Stimulated activated CD8-positive, alpha-beta memory T cell treated with anti-CD3 and anti-CD28 coated beads, Interleukin-15, amount 100 ng/mL, for 48 hours (primary cell): ENCODE measurements at regions not wholly inside any gene's neighbourhood (a gene's known extent, or its start where the extent isn't known, plus 50 kb on each side); places are given as distances from the start of the nearest gene placed in this dataset.
"Not testable (repeated sequence)": the region's sequence is repeated elsewhere in the genome, so short reads cannot be mapped to it uniquely, and the experiment has no call there.

Source experiments
- DNase-seq, 2 donors: peaks; one replicate each; pipeline ENCODE4 v3.0.0-alpha.2; 2020; ENCODE audit warnings: low read depth in 2 of 2

- peak; percentile 47 to 55 for DNase-seq
These were observed 172.7 kb upstream of the OR4E1 start for GRCh38 chr14:21846227-21846885.

DNA sequence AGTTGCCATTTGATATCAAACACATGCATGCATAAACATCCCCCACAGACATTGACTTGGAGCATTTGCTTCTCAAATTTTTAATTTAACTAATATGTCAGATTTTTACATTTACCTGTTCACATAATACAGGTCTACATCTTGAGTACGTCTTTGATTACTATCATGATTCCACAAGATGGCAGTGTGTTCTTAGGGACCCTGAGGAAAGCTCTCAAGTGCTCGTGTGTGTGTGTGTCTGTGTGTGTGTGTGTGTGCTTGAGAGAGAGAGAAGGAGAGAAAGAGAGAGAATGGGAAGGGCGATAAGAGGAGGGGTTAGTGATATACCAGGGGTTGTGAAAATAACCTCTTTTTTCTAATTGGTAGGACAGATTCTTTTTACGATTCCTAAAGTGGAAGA is 167.1 kb upstream of the OR4E1 start:
- no peak for DNase-seq

DNA sequence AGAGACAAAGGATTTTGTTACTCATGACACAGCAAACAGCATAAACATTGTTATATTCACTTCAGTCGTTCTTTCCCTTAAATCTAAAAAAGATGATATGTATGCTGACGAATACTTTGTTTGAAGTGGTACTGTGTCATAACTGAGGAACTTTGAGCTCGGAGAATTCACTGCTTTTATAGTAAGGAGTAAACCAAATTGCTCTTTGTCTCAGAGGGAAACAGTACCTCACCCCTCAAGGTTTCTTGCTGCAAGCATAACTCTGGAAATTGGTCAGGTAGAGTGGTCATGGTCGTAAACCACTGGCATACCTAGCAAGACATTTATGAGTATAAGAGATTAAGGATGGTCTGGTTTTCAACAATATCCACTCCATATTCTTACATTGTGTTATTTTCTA is 160.2 kb upstream of the OR4E1 start:
- no peak for DNase-seq

GRCh38 chr14:21825845-21826244 is 152.2 kb upstream of the OR4E1 start:
- DNase-seq = no peak

GRCh38 chr14:21825149-21825743 is 151.6 kb upstream of the OR4E1 start:
- peak; percentile 18 to 19 for DNase-seq

GRCh38 chr14:21822109-21822508 is 148.5 kb upstream of the OR4E1 start:
- DNase-seq = no peak

GRCh38 chr14:21820631-21821030 is 147.0 kb upstream of the OR4E1 start:
- DNase-seq = no peak

DNA sequence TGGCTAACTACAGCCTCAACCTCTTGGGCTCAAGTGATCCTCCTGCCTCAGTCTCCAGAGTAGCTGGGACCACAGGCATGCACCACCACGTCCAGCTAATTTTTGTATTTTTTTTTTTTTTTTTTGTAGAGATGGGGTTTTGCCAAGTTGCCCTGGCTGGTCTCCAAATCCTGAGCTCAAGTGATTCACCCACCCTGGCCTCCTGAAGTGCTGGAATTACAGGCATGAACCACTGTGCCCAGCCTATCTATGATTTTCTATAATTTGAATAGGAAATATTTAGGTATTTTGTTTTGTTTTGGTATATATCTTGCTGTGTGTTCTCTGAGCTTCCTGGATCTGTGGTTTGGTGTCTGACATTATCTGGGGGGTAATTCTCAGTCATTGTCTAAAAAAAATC is 146.3 kb upstream of the OR4E1 start:
- not testable (repeated sequence) for DNase-seq

DNA sequence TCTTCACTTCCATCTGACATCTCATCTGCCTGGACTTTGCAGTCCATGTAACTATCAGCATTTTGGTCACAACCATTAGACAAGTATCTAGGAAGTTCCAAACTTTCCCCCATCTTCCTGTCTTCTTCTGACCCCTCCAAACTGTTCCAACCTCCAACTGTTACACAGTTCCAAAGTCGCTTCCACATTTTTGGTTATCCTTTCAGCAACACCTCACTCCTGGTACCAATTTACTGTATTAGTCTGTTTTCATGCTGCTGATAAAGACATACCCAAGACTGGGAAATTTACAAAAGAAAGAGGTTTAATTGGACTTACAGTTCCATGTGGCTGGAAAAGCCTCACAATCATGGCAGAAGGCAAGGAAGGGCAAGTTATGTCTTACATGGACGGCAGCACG is 143.4 kb upstream of the OR4E1 start:
- DNase-seq = not testable (repeated sequence)

DNA sequence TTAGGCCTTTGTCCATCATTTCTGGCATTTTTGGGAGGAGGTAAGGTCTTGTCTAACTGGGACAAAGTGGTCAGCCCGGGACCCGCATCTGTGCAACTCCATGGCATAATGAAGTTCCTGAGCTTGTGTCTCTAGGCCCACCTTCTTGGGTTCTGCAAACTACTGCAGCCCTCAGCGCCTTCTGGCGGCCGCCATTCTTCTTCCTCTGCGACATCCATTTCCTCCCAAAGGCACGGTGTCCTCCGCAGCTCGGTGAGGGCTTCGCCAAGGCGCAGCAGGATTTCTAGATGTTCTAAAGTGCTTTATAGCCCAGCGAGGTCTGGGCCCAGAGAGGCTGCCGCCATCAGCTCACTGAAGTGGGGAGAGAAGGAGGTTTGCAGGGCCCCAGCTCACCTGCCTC is 134.4 kb upstream of the OR4E1 start:
- DNase-seq = no peak

DNA sequence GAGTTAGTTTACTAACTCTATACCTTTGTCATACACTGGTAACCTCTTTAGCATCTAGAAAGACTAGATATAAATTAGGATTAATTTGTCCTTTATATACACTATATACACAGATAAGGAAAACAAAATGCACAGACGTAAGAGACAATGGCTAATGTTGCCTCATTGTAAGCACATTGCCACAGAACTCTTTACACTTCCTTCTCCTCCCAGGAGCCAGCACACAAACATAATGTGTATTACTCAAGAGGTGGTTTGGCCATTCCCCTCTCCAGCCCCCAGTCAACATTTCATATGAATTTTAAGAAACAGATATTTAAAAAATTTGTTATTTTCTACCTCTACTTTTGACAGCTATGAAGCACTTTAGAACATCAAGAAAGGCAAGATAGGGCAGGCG is 131.4 kb upstream of the OR4E1 start:
- DNase-seq = no peak

DNA sequence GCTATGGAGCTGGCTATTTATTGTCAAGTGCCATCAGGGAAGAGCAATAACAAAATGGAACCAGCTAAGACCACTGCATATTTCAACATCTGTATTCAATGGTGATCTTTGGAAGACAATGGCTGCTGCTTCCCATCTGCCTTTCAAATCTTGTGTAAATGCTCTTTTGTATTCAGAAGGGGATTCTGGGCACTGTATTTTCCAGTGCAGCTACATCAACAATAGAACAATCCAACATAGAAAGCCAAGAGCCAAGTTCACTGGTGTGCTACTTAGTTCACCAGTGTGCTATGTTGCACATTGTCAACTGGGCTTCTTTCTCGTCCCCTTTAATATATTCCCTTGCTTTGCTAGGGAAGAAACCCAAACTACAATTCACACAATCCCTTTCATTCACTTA is 128.8 kb upstream of the OR4E1 start:
- no peak for DNase-seq

- DNase-seq = no peak
These were observed 123.3 kb upstream of the OR4E1 start for GRCh38 chr14:21796916-21797315.

- DNase-seq = no peak
These were observed 121.8 kb upstream of the OR4E1 start for GRCh38 chr14:21795456-21795855.

DNA sequence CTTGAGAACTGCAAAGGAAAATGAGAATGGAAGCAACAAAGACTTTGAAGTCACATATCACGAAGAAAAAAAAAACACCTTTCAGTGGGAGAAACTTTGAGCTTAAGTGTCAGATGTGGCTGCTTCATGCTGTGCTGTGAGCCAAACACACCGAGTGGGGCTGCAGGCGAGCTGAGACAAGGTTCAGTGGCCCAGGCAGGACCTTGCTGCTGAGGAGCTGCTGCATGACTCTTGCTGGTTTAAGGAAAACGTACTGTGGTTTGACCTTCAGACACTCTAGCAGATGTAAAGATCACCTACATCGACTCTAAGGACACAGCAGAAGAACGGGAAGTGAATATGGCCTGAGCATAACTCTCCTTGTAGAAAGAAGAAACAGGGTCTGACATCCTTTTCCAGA is 118.1 kb upstream of the OR4E1 start:
- DNase-seq = no peak

GRCh38 chr14:21788687-21789086 is 115.1 kb upstream of the OR4E1 start:
- DNase-seq = not testable (repeated sequence)

DNA sequence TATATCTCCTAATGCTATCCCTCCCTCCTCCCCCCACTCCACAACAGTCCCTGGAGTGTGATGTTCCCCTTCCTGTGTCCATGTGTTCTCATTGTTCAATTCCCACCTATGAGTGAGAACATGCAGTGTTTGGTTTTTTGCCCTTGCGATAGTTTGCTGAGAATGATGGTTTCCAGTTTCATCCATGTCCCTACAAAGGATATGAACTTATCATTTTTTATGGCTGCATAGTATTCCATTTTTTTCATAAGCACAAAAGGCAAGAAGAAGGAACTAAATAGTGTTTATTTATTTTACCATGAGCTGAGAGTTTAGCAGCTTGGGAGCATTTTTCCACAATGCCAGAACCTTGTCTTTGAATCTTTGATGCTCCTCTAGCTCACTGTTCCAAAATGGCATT is 113.6 kb upstream of the OR4E1 start:
- DNase-seq = not testable (repeated sequence)

GRCh38 chr14:21781543-21781942 is 107.9 kb upstream of the OR4E1 start:
- no peak for DNase-seq

GRCh38 chr14:21780429-21781084 is 106.9 kb upstream of the OR4E1 start:
- no peak for DNase-seq

DNA sequence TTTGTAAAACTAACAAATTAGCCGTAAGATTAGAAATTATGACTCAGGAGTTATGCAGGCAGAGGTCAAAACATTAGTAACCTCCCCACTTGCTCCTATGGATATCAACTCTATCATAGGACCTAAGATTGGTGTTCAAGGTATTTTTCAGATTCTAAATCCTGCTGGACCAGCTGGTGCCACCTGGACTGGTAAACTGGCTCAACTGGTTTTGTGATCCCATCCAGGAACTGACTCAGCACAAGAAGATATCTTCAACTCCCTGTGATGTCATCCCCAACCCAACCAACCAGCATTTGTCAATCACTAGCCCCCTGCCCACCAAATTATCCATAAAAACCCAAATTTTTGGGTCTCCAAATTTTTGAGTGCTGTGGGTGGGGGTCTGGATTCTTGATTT is 98.1 kb upstream of the OR4E1 start:
- no peak for DNase-seq

DNA sequence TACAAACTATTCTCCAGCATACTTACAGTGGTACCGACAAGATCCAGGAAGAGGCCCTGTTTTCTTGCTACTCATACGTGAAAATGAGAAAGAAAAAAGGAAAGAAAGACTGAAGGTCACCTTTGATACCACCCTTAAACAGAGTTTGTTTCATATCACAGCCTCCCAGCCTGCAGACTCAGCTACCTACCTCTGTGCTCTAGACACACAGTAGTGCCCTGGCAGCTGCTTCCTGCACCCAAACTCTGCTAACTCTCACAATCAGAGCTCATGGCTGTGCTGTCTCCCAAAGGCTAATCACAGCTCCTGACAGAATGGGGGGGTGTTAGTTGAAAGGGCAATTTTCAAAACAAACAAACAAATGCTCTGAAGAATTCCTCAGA is 95.2 kb upstream of the OR4E1 start:
- no peak for DNase-seq

GRCh38 chr14:21768116-21768874 is 94.7 kb upstream of the OR4E1 start:
- no peak for DNase-seq

- not testable (repeated sequence) for DNase-seq
These were observed 86.7 kb upstream of the OR4E1 start for GRCh38 chr14:21760360-21760759.
